SK-N-SH treated with all-trans-retinoic acid at 6 μM for 48 hours (cell line): ENCODE measurements at regions not wholly inside any gene's neighbourhood (a gene's known extent, or its start where the extent isn't known, plus 50 kb on each side); places are given as distances from the start of the nearest gene placed in this dataset.

Experiments used
- CSDC2 ChIP-seq: fragments of 250-450 bp; sonication (Bioruptor Pico); IDR thresholded peaks from 2 replicates; pipeline ENCODE4 v1.5.0; 2020; ENCODE audit warnings: mild to moderate bottlenecking, moderate library complexity
- GLIS3 ChIP-seq: fragments of 250-450 bp; sonication (Bioruptor Pico); IDR thresholded peaks from 2 replicates; pipeline ENCODE4 v1.5.0; 2020; ENCODE audit warnings: mild to moderate bottlenecking, moderate library complexity
- TSHZ2 ChIP-seq: fragments of 250-450 bp; sonication (Bioruptor Pico); IDR thresholded peaks from 2 replicates; pipeline ENCODE4 v1.5.0; 2020; ENCODE audit warnings: mild to moderate bottlenecking, moderate library complexity

- TF ChIP-seq TSHZ2 (CRISPR knock-in tag) (no peak), CSDC2 (CRISPR knock-in tag) (no peak), GLIS3 (CRISPR knock-in tag) (no peak)
Measured at GRCh38 chr16:86143666-86144065, 244.7 kb downstream of the IRF8 start.
